DND-41 (cell line): ENCODE measurements at regions not wholly inside any gene's neighbourhood (a gene's known extent, or its start where the extent isn't known, plus 50 kb on each side); places are given as distances from the start of the nearest gene placed in this dataset.
A peak's percentile ranks its signal among the peaks of the same experiment; 100 is the strongest.

Source experiments
- CTCF ChIP-seq: IDR thresholded peaks from 2 replicates; pipeline ENCODE4 v1.5.1; 2012; ENCODE audit warnings: borderline replicate concordance, low read length, moderate library complexity, mild to moderate bottlenecking; ENCODE audit not compliant: poor library complexity, severe bottlenecking; ENCODE audit errors: extremely low read depth
- EZH2 ChIP-seq: IDR thresholded peaks from 3 replicates; pipeline ENCODE4 v1.6.1; 2012; ENCODE audit warnings: borderline replicate concordance, low read depth, mild to moderate bottlenecking, moderate library complexity, low read length, inconsistent platforms; ENCODE audit not compliant: severe bottlenecking

GRCh38 chr19:28456252-28456651, 756.7 kb downstream of the UQCRFS1 start:
- TF ChIP-seq EZH2 (no peak), CTCF (peak; percentile 32)
